HFFc6 (cell line): ENCODE measurements at regions not wholly inside any gene's neighbourhood (a gene's known extent, or its start where the extent isn't known, plus 50 kb on each side); places are given as distances from the start of the nearest gene placed in this dataset.

Experiments
- DNase-seq: peaks from one replicate; pipeline ENCODE4 v3.0.0-alpha.2; 2018
- H3K27ac Mint-ChIP-seq: 2 replicates; pipeline ENCODE4 v1.8.0; 2020; ENCODE audit warnings: mild to moderate bottlenecking, mixed read lengths
- H3K27me3 Mint-ChIP-seq: 2 replicates; pipeline ENCODE4 v1.8.0; 2021; ENCODE audit warnings: mild to moderate bottlenecking, moderate library complexity, mixed read lengths; ENCODE audit not compliant: insufficient read depth
- H3K36me3 Mint-ChIP-seq: 2 replicates; pipeline ENCODE4 v1.8.0; 2021; ENCODE audit warnings: low read depth, mixed read lengths
- H3K4me1 Mint-ChIP-seq: 2 replicates; pipeline ENCODE4 v1.8.0; 2020; ENCODE audit warnings: low read depth, mixed read lengths
- H3K4me3 Mint-ChIP-seq: 2 replicates; pipeline ENCODE4 v1.8.0; 2020; ENCODE audit warnings: mild to moderate bottlenecking, moderate library complexity, mixed read lengths
- H3K9me3 Mint-ChIP-seq: 2 replicates; pipeline ENCODE4 v1.8.0; 2020; ENCODE audit warnings: mild to moderate bottlenecking, mixed read lengths
- CTCF ChIP-seq: fragments of 200-600 bp; sonication (generic); IDR thresholded peaks from 2 replicates; pipeline ENCODE4 v1.5.0; 2021; ENCODE audit warnings: antibody characterized with exemption, mild to moderate bottlenecking

- TF ChIP-seq CTCF = no peak
- no peak for DNase-seq
- Mint-ChIP-seq H3K9me3 (peaks cover 5% of the 10 kb centered on the region; the same call in 1 of the 2 replicates), H3K36me3 (no peaks in the 10 kb centered on the region), H3K27ac (no peak overlapping the region), H3K4me3 (no peak overlapping the region), H3K27me3 (peaks cover 2% of the 10 kb centered on the region; the same call in 1 of the 2 replicates), H3K4me1 (no peaks in the 10 kb centered on the region)
Measured at GRCh38 chr3:189567322-189567721, 63.9 kb upstream of the TP63 start.

GRCh38 chr3:189567766-189568420 is 63.3 kb upstream of the TP63 start:
- Mint-ChIP-seq H3K9me3 (peaks cover 5% of the 10 kb centered on the region; the same call in 1 of the 2 replicates), H3K27me3 (peaks cover 2% of the 10 kb centered on the region; the same call in 1 of the 2 replicates), H3K27ac (no peak overlapping the region), H3K36me3 (no peaks in the 10 kb centered on the region), H3K4me3 (no peak overlapping the region), H3K4me1 (no peaks in the 10 kb centered on the region)
- TF ChIP-seq CTCF = no peak
- no peak for DNase-seq

GRCh38 chr3:189568961-189569360 is 62.2 kb upstream of the TP63 start:
- Mint-ChIP-seq H3K36me3 (no peaks in the 10 kb centered on the region), H3K4me1 (no peaks in the 10 kb centered on the region), H3K27ac (no peak overlapping the region), H3K9me3 (peaks cover 6% of the 10 kb centered on the region), H3K4me3 (no peak overlapping the region), H3K27me3 (peaks cover 4% of the 10 kb centered on the region; the same call in 1 of the 2 replicates)
- no peak for TF ChIP-seq CTCF
- DNase-seq = no peak

- peaks cover 11% of the 10 kb centered on the region for H3K9me3 Mint-ChIP-seq
- no peaks in the 10 kb centered on the region for H3K4me1 Mint-ChIP-seq
- H3K36me3 Mint-ChIP-seq = no peaks in the 10 kb centered on the region
- no peak for DNase-seq
- no peak overlapping the region for H3K4me3 Mint-ChIP-seq
- H3K27ac Mint-ChIP-seq = no peak overlapping the region
- H3K27me3 Mint-ChIP-seq = peaks cover 4% of the 10 kb centered on the region; the same call in 1 of the 2 replicates
- TF ChIP-seq CTCF = no peak
Measured at GRCh38 chr3:189569473-189569872, 61.7 kb upstream of the TP63 start.

GRCh38 chr3:189570916-189571315 is 60.3 kb upstream of the TP63 start:
- H3K9me3 Mint-ChIP-seq = peaks cover 15% of the 10 kb centered on the region
- peaks cover 4% of the 10 kb centered on the region; the same call in 1 of the 2 replicates for H3K27me3 Mint-ChIP-seq
- no peak for DNase-seq
- no peak for TF ChIP-seq CTCF
- H3K4me1 Mint-ChIP-seq = no peaks in the 10 kb centered on the region
- H3K4me3 Mint-ChIP-seq = no peak overlapping the region
- no peak overlapping the region for H3K27ac Mint-ChIP-seq
- H3K36me3 Mint-ChIP-seq = no peaks in the 10 kb centered on the region
